ENCODE measurements at regions not wholly inside any gene's neighbourhood (a gene's known extent, or its start where the extent isn't known, plus 50 kb on each side); places are given as distances from the start of the nearest gene placed in this dataset.

GRCh38 chr4:126489826-126490463 lies 1142.8 kb upstream of the INTU start:
- no peaks in the 10 kb centered on the region for H3K4me1 ChIP-seq (ENCODE audit: control insufficient read depth, extremely low read depth, insufficient read depth, low read length)
- H2AFZ ChIP-seq (ENCODE audit: low read length): no peak overlapping the region
- H3K36me3 ChIP-seq (ENCODE audit: control insufficient read depth, insufficient read depth, low read length): no peaks in the 10 kb centered on the region
- H3K9me3 ChIP-seq (ENCODE audit: control insufficient read depth, insufficient read depth, low read depth, low read length): no peaks in the 10 kb centered on the region
- H3K4me2 ChIP-seq (ENCODE audit: extremely low read depth, insufficient read depth, low read length): no peak overlapping the region
- no peak overlapping the region for H3K27ac ChIP-seq (ENCODE audit: insufficient read depth, low read length)
- no peaks in the 10 kb centered on the region for H3K27me3 ChIP-seq (ENCODE audit: control insufficient read depth, insufficient read depth, low read length)
- no peak for DNase-seq (ENCODE audit: low read depth in 2 of 2)
- no peak for TF ChIP-seq EZH2 (IDR thresholded peaks at IDR 0.05; ENCODE audit: low read length, missing control alignments)
- no peak for TF ChIP-seq CTCF (conservative IDR thresholded peaks at IDR 0.05 in 1 of 2, IDR thresholded peaks at IDR 0.05 in 1 of 2; ENCODE audit: low read depth in 1 of 2, low read length in 2 of 2)
- no peaks in the 10 kb centered on the region for H3K79me2 ChIP-seq (ENCODE audit: control insufficient read depth, insufficient read depth, low read length)
- H4K20me1 ChIP-seq (ENCODE audit: control insufficient read depth, extremely low read depth, insufficient read depth, low read length): no peaks in the 10 kb centered on the region
- H3K4me3 ChIP-seq (replicated peaks in 1 of 4; ENCODE audit: control extremely low read depth in 1 of 4, insufficient read depth in 1 of 4, low read depth in 3 of 4, low read length in 4 of 4): no peak overlapping the region
- no peak overlapping the region for H3K9ac ChIP-seq (ENCODE audit: insufficient read depth, low read length)

GRCh38 chr4:126495163-126495752 lies 1137.5 kb upstream of the INTU start:
- no peak overlapping the region for H2AFZ ChIP-seq (ENCODE audit: low read length)
- H3K4me3 ChIP-seq (replicated peaks in 1 of 4; ENCODE audit: control extremely low read depth in 1 of 4, insufficient read depth in 1 of 4, low read depth in 3 of 4, low read length in 4 of 4): no peak overlapping the region
- H3K36me3 ChIP-seq (ENCODE audit: control insufficient read depth, insufficient read depth, low read length): no peaks in the 10 kb centered on the region
- H3K4me1 ChIP-seq (ENCODE audit: control insufficient read depth, extremely low read depth, insufficient read depth, low read length): no peaks in the 10 kb centered on the region
- H3K27ac ChIP-seq (ENCODE audit: insufficient read depth, low read length): no peak overlapping the region
- H3K4me2 ChIP-seq (ENCODE audit: extremely low read depth, insufficient read depth, low read length): no peak overlapping the region
- H3K27me3 ChIP-seq (ENCODE audit: control insufficient read depth, insufficient read depth, low read length): no peaks in the 10 kb centered on the region
- no peaks in the 10 kb centered on the region for H3K9me3 ChIP-seq (ENCODE audit: control insufficient read depth, insufficient read depth, low read depth, low read length)
- TF ChIP-seq CTCF (conservative IDR thresholded peaks at IDR 0.05 in 1 of 2, IDR thresholded peaks at IDR 0.05 in 1 of 2; ENCODE audit: low read depth in 1 of 2, low read length in 2 of 2): no peak
- TF ChIP-seq EZH2 (IDR thresholded peaks at IDR 0.05; ENCODE audit: low read length, missing control alignments): no peak
- H3K79me2 ChIP-seq (ENCODE audit: control insufficient read depth, insufficient read depth, low read length): no peaks in the 10 kb centered on the region
- no peak overlapping the region for H3K9ac ChIP-seq (ENCODE audit: insufficient read depth, low read length)
- H4K20me1 ChIP-seq (ENCODE audit: control insufficient read depth, extremely low read depth, insufficient read depth, low read length): no peaks in the 10 kb centered on the region
- DNase-seq (ENCODE audit: low read depth in 2 of 2): no peak

- DNase-seq (ENCODE audit: low read depth in 2 of 2): no peak
- Histone ChIP-seq H3K79me2 (ENCODE audit: control insufficient read depth, insufficient read depth, low read length) (no peaks in the 10 kb centered on the region), H3K4me1 (ENCODE audit: control insufficient read depth, extremely low read depth, insufficient read depth, low read length) (no peaks in the 10 kb centered on the region), H4K20me1 (ENCODE audit: control insufficient read depth, extremely low read depth, insufficient read depth, low read length) (no peaks in the 10 kb centered on the region), H3K9me3 (ENCODE audit: control insufficient read depth, insufficient read depth, low read depth, low read length) (no peaks in the 10 kb centered on the region), H3K4me2 (ENCODE audit: extremely low read depth, insufficient read depth, low read length) (no peak overlapping the region), H2AFZ (ENCODE audit: low read length) (no peak overlapping the region), H3K4me3 (replicated peaks in 1 of 4; ENCODE audit: control extremely low read depth in 1 of 4, insufficient read depth in 1 of 4, low read depth in 3 of 4, low read length in 4 of 4) (no peak overlapping the region), H3K9ac (ENCODE audit: insufficient read depth, low read length) (no peak overlapping the region), H3K27ac (ENCODE audit: insufficient read depth, low read length) (no peak overlapping the region), H3K36me3 (ENCODE audit: control insufficient read depth, insufficient read depth, low read length) (no peaks in the 10 kb centered on the region), H3K27me3 (ENCODE audit: control insufficient read depth, insufficient read depth, low read length) (no peaks in the 10 kb centered on the region)
- no peak for TF ChIP-seq EZH2 (IDR thresholded peaks at IDR 0.05; ENCODE audit: low read length, missing control alignments)
- TF ChIP-seq CTCF (conservative IDR thresholded peaks at IDR 0.05 in 1 of 2, IDR thresholded peaks at IDR 0.05 in 1 of 2; ENCODE audit: low read depth in 1 of 2, low read length in 2 of 2): no peak
These were observed 1119.8 kb upstream of the INTU start for GRCh38 chr4:126512979-126513378.

Data from fibroblast of lung (primary cell).